SU-DHL-6 (cell line): ENCODE measurements at regions not wholly inside any gene's neighbourhood (a gene's known extent, or its start where the extent isn't known, plus 50 kb on each side); places are given as distances from the start of the nearest gene placed in this dataset.

Source experiments
- H2AFZ ChIP-seq: fragments of 200-600 bp; sonication (generic); 2 replicates; pipeline ENCODE4 v1.6.1; 2014; ENCODE audit warnings: low read depth, mild to moderate bottlenecking, moderate library complexity, mixed read lengths, antibody characterized with exemption, low read length; ENCODE audit not compliant: severe bottlenecking
- H3F3A ChIP-seq: fragments of 200-600 bp; shearing (Covaris generic); 2 replicates; pipeline ENCODE4 v1.6.0; 2016; ENCODE audit warnings: antibody characterized with exemption, mild to moderate bottlenecking; ENCODE audit not compliant: insufficient read depth
- H3K27ac ChIP-seq: fragments of 200-600 bp; sonication (generic); 2 replicates; pipeline ENCODE4 v1.5.1; 2016; ENCODE audit warnings: low read depth, mild to moderate bottlenecking, low read length, moderate library complexity, mixed read lengths
- H3K27me3 ChIP-seq: fragments of 200-600 bp; sonication (generic), shearing (Covaris generic); 2 replicates; pipeline ENCODE4 v1.6.0; 2014; ENCODE audit warnings: mild to moderate bottlenecking, low read length
- H3K36me3 ChIP-seq: fragments of 200-600 bp; sonication (generic); 2 replicates; pipeline ENCODE4 v1.6.1; 2014; ENCODE audit warnings: mild to moderate bottlenecking, low read length, mixed read lengths
- H3K4me2 ChIP-seq: fragments of 300-600, 200-600 bp; shearing (Covaris generic), sonication (generic); 2 replicates; pipeline ENCODE4 v1.6.0; 2014; ENCODE audit warnings: low read length, low read depth, mild to moderate bottlenecking; ENCODE audit not compliant: poor library complexity, severe bottlenecking
- H3K4me3 ChIP-seq: fragments of 200-600 bp; sonication (generic); 2 replicates; pipeline ENCODE4 v1.5.1; 2014; ENCODE audit warnings: antibody characterized with exemption, low read length, mild to moderate bottlenecking, mixed read lengths; ENCODE audit not compliant: insufficient read depth, poor library complexity, severe bottlenecking
- H3K79me2 ChIP-seq: fragments of 200-600 bp; sonication (generic); 2 replicates; pipeline ENCODE4 v1.6.1; 2014; ENCODE audit warnings: mild to moderate bottlenecking, low read length, moderate library complexity; ENCODE audit not compliant: insufficient read depth
- H3K9ac ChIP-seq: fragments of 200-600 bp; sonication (generic); 2 replicates; pipeline ENCODE4 v1.7.0; 2014; ENCODE audit warnings: mild to moderate bottlenecking, low read length
- H3K9me2 ChIP-seq: fragments of 200-600 bp; sonication (generic); replicated peaks from 2 replicates; pipeline ENCODE4 v1.6.1; 2014; ENCODE audit warnings: low read length; ENCODE audit not compliant: insufficient read depth
- H3K9me3 ChIP-seq: fragments of 200-600 bp; sonication (generic); 2 replicates; pipeline ENCODE4 v1.6.1; 2014; ENCODE audit warnings: low read length, mixed read lengths; ENCODE audit not compliant: insufficient read depth
- H4K20me1 ChIP-seq: fragments of 200-600 bp; sonication (generic); 2 replicates; pipeline ENCODE4 v1.6.1; 2014; ENCODE audit warnings: low read depth, mild to moderate bottlenecking, antibody characterized with exemption, low read length, moderate library complexity, mixed read lengths
- EZH2phosphoT487 ChIP-seq: fragments of 200-600 bp; sonication (generic), shearing (Covaris generic); conservative IDR thresholded peaks from 2 replicates; pipeline ENCODE4 v1.6.1; 2018; ENCODE audit warnings: mild to moderate bottlenecking, antibody characterized with exemption, low read length, moderate library complexity, mixed read lengths
- TF ChIP-seq, protein P1 (sequence below): fragments of 200-600 bp; sonication (generic); IDR thresholded peaks from one replicate; pipeline ENCODE4 v1.5.1; 2017; ENCODE audit warnings: antibody characterized with exemption, mild to moderate bottlenecking, low read length, moderate library complexity; ENCODE audit not compliant: insufficient read depth, poor library complexity, severe bottlenecking

- Histone ChIP-seq H2AFZ (no peak overlapping the region), H3K27ac (no peak overlapping the region), H3F3A (no peaks in the 10 kb centered on the region), H3K4me2 (no peak overlapping the region), H3K36me3 (no peaks in the 10 kb centered on the region), H3K9ac (no peak overlapping the region), H3K27me3 (no peaks in the 10 kb centered on the region), H3K79me2 (no peaks in the 10 kb centered on the region), H3K9me2 (no peaks in the 10 kb centered on the region), H3K4me3 (no peak overlapping the region), H3K9me3 (no peaks in the 10 kb centered on the region), H4K20me1 (no peaks in the 10 kb centered on the region)
- TF ChIP-seq, protein P1, sequence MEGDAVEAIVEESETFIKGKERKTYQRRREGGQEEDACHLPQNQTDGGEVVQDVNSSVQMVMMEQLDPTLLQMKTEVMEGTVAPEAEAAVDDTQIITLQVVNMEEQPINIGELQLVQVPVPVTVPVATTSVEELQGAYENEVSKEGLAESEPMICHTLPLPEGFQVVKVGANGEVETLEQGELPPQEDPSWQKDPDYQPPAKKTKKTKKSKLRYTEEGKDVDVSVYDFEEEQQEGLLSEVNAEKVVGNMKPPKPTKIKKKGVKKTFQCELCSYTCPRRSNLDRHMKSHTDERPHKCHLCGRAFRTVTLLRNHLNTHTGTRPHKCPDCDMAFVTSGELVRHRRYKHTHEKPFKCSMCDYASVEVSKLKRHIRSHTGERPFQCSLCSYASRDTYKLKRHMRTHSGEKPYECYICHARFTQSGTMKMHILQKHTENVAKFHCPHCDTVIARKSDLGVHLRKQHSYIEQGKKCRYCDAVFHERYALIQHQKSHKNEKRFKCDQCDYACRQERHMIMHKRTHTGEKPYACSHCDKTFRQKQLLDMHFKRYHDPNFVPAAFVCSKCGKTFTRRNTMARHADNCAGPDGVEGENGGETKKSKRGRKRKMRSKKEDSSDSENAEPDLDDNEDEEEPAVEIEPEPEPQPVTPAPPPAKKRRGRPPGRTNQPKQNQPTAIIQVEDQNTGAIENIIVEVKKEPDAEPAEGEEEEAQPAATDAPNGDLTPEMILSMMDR: no peak
- no peak for TF ChIP-seq EZH2phosphoT487
Measured at GRCh38 chr13:80688593-80688992, 347.7 kb upstream of the SPRY2 start.

DNA sequence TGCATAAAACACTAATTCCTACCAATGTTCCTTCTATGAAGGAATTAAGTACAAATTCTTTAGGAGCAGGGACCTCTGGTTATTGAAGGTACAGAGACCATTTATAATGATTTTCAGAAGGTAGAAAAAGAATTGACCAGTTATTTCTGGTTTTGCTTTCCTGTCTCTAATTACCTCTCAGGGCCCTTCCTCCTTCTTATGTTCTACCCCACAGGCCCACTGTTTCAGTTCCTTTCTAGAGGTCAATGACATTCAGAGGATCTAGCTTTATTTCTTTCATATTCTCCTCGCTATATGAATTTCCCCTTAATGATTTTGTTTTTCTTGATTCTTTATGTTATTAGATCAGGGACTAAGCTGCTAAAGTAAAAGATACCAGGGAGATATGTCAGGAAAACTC lies 345.0 kb upstream of the SPRY2 start:
- Histone ChIP-seq H3K36me3 (no peaks in the 10 kb centered on the region), H3K79me2 (no peaks in the 10 kb centered on the region), H3K4me3 (no peak overlapping the region), H3F3A (no peaks in the 10 kb centered on the region), H3K9me2 (no peaks in the 10 kb centered on the region), H3K9ac (no peak overlapping the region), H3K27me3 (no peaks in the 10 kb centered on the region), H3K27ac (no peak overlapping the region), H3K4me2 (no peak overlapping the region), H2AFZ (no peak overlapping the region), H3K9me3 (no peaks in the 10 kb centered on the region), H4K20me1 (no peaks in the 10 kb centered on the region)
- no peak for TF ChIP-seq EZH2phosphoT487
- TF ChIP-seq, protein P1: no peak

GRCh38 chr13:80684217-80684991 lies 343.5 kb upstream of the SPRY2 start:
- no peak overlapping the region for H3K4me3 ChIP-seq
- no peaks in the 10 kb centered on the region for H3K79me2 ChIP-seq
- H3K9me3 ChIP-seq: no peaks in the 10 kb centered on the region
- H3F3A ChIP-seq: no peaks in the 10 kb centered on the region
- no peaks in the 10 kb centered on the region for H4K20me1 ChIP-seq
- H2AFZ ChIP-seq: no peak overlapping the region
- no peaks in the 10 kb centered on the region for H3K36me3 ChIP-seq
- no peak overlapping the region for H3K27ac ChIP-seq
- no peaks in the 10 kb centered on the region for H3K9me2 ChIP-seq
- no peak overlapping the region for H3K4me2 ChIP-seq
- no peaks in the 10 kb centered on the region for H3K27me3 ChIP-seq
- no peak for TF ChIP-seq EZH2phosphoT487
- TF ChIP-seq, protein P1: no peak
- no peak overlapping the region for H3K9ac ChIP-seq
